ENCODE measurements at regions not wholly inside any gene's neighbourhood (a gene's known extent, or its start where the extent isn't known, plus 50 kb on each side); places are given as distances from the start of the nearest gene placed in this dataset.

DNA sequence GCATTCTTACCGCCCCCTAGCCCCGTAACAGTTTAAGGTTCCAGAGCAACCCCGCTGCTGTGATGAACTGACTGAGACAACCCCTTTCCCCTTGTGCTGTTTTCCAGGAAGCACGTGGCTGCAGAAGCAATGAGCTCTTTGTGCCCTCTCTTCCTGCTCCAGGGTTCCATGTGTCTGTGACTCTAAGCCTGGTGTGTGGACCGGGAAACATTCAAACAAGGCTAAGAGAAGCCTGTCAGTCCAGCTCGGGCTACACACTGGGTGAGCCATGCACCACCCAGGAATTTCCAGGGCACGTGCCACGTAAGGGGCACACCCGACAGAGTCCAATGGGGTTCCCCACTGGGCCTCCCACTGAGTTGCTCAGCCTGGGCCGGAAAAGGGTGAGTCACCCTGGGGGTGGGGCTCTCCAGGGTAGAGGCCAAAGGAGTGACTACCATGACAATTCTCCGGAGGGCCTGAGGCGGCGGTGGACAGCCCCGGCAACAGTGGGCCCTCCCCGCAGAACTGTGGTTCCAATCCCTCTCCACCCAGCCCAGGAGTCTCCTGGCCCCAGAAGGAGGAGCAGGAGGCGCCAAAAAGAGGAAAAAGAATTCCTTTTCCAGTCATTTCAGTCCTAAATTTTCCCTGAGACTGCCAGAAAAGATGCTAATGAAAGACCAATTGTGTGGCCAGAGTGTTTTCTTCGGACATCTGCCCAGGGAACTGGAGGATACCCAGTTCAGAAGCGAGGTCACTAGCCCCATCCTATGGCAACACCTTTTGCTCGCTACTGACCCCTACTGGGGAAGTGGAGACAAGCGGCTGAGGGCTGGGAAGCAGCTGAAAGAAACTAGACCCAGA lies 157.8 kb upstream of the SLC1A4 start:
- DNase-seq (ENCODE audit: extremely low read depth, low read depth): peak; percentile 72
- TF ChIP-seq, protein P1, sequence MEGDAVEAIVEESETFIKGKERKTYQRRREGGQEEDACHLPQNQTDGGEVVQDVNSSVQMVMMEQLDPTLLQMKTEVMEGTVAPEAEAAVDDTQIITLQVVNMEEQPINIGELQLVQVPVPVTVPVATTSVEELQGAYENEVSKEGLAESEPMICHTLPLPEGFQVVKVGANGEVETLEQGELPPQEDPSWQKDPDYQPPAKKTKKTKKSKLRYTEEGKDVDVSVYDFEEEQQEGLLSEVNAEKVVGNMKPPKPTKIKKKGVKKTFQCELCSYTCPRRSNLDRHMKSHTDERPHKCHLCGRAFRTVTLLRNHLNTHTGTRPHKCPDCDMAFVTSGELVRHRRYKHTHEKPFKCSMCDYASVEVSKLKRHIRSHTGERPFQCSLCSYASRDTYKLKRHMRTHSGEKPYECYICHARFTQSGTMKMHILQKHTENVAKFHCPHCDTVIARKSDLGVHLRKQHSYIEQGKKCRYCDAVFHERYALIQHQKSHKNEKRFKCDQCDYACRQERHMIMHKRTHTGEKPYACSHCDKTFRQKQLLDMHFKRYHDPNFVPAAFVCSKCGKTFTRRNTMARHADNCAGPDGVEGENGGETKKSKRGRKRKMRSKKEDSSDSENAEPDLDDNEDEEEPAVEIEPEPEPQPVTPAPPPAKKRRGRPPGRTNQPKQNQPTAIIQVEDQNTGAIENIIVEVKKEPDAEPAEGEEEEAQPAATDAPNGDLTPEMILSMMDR (IDR thresholded peaks at IDR 0.05; ENCODE audit: low read depth, low read length, missing control alignments): peak; percentile 94
- no peak overlapping the region for H3K4me3 ChIP-seq (replicated peaks; ENCODE audit: low read depth, low read length)

DNA sequence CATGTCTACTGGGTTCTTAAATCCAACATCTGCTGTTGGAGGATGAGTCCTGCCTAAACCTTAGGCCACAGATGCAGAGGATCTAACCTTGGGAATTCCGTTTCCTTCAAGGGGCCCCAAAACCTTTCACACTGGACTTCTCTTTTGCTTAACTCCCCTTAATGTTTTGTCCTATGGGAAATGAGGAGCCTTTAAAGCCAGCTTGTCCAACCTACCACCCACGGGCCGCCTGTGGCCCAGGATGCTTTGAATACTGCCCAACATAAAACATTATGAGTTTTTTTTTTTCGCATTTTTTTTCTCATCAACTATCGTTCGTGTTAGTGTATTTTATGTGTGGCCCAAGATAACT lies 157.2 kb upstream of the SLC1A4 start:
- no peak overlapping the region for H3K4me3 ChIP-seq (replicated peaks; ENCODE audit: low read depth, low read length)
- DNase-seq (ENCODE audit: extremely low read depth, low read depth): no peak
- TF ChIP-seq, protein P1 (IDR thresholded peaks at IDR 0.05; ENCODE audit: low read depth, low read length, missing control alignments): no peak

DNA sequence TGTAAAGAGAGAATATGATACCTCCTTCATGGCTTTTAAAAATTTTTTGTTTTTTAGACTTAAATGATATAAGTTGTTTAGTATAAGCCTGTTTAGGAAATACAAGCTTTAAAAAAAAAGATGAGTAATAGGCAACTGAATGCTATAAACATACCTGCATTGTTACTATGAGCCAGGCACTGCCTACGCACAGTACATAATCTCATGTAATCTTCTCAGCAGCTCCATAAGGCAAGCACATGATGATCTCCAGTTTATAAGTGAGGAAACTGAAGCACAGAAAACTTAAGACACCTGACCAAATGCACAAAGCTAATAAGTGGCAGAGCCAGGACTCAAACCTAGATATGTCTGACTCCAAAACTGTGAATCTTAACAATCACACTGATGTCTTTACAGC lies 156.3 kb upstream of the SLC1A4 start:
- no peak overlapping the region for H3K4me3 ChIP-seq (replicated peaks; ENCODE audit: low read depth, low read length)
- TF ChIP-seq, protein P1 (IDR thresholded peaks at IDR 0.05; ENCODE audit: low read depth, low read length, missing control alignments): no peak
- DNase-seq (ENCODE audit: extremely low read depth, low read depth): no peak

DNA sequence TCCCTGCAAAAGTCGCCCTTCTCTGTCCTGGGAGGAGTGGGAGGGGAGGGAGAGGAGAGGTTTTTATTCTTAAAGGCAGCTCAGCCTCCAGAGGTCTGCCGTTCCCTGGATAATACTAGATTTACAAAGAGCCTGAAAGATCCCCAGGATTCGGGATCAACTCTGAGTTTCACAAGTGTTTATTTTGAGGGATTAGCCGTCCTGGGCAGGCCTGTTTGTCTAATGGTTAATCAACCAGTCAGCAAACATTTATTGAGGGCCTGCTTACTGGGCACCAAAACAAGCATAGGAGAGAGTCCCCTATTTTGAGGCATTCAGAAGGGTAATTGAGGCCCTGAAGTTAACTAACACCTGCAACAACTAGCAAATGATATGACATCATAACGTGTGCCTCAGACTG lies 152.6 kb upstream of the SLC1A4 start:
- TF ChIP-seq, protein P1 (IDR thresholded peaks at IDR 0.05; ENCODE audit: low read depth, low read length, missing control alignments): no peak
- H3K4me3 ChIP-seq (replicated peaks; ENCODE audit: low read depth, low read length): no peak overlapping the region
- no peak for DNase-seq (ENCODE audit: extremely low read depth, low read depth)

DNA sequence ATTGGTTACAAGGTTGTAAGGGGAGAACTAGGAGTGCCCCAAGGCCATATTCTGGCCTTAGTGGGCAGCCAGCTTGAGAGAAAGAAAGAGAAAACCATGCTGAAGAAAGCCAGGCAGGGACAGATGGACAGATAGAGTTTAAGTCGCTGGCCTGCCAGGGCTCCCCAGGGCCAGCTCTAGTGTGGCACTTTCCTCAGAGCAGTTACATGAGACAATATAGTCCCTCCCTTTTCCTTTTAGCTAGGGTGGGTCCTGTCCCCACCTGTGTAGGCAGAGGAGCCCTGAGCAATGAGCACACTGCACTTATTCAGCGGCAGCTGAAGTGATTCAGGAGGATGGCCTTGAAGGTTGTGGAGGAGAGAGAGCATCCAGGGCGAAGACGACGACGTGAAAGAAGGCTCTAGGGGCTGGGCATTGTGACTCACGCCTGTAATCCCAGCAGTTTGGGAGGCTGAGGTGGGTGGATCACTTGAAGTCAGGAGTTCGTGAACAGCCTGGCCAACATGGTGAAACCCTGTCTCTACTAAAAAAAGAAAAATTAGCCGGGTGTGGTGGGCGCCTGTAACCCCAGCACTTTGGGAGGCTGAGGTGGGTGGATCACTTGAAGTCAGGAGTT lies 152.0 kb upstream of the SLC1A4 start:
- no peak overlapping the region for H3K4me3 ChIP-seq (replicated peaks; ENCODE audit: low read depth, low read length)
- TF ChIP-seq, protein P1 (IDR thresholded peaks at IDR 0.05; ENCODE audit: low read depth, low read length, missing control alignments): no peak
- DNase-seq (ENCODE audit: extremely low read depth, low read depth): no peak

DNA sequence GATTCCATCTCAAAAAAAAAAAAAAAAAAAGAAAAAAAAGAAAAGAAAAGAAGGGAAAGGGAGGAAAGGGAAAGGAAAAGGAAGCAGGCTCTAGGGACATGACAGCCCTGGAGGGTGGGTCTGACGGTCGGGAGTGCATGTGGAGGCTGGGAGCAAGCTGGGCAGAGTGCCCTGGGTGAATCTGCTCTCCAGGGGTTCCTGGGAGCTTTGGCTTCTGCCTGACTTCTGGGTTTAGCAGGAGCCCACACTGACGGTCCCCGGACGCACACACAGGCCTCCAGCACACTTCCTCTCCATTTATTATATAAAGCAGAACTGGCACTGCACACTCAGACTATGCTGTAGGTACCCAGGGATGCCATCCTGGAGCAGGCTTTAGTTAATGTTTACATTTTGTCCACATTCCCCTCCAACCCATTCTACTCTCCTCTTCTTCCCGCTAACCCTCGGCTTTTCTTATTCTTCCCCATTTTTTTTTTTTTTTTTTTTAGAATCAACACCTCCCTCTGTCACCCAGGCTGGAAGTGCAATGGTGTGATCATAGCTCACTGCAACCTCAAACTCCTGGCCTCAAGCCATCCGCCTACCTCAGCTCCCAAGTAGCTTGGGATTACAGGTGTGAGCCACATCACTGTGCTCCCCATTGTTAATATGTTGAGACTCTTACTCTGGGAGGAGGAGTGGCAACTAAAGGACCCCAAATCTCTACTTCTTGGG lies 151.1 kb upstream of the SLC1A4 start:
- DNase-seq (ENCODE audit: extremely low read depth, low read depth): no peak
- H3K4me3 ChIP-seq (replicated peaks; ENCODE audit: low read depth, low read length): no peak overlapping the region
- TF ChIP-seq, protein P1 (IDR thresholded peaks at IDR 0.05; ENCODE audit: low read depth, low read length, missing control alignments): no peak

Measured in HFF-Myc (cell line).